ENCODE measurements at regions not wholly inside any gene's neighbourhood (a gene's known extent, or its start where the extent isn't known, plus 50 kb on each side); places are given as distances from the start of the nearest gene placed in this dataset.
"Not testable (repeated sequence)": the region's sequence is repeated elsewhere in the genome, so short reads cannot be mapped to it uniquely, and the experiment has no call there.

GRCh38 chr14:83639505-83639875 lies 1890.5 kb upstream of the FLRT2 start:
- TF ChIP-seq, protein P1, sequence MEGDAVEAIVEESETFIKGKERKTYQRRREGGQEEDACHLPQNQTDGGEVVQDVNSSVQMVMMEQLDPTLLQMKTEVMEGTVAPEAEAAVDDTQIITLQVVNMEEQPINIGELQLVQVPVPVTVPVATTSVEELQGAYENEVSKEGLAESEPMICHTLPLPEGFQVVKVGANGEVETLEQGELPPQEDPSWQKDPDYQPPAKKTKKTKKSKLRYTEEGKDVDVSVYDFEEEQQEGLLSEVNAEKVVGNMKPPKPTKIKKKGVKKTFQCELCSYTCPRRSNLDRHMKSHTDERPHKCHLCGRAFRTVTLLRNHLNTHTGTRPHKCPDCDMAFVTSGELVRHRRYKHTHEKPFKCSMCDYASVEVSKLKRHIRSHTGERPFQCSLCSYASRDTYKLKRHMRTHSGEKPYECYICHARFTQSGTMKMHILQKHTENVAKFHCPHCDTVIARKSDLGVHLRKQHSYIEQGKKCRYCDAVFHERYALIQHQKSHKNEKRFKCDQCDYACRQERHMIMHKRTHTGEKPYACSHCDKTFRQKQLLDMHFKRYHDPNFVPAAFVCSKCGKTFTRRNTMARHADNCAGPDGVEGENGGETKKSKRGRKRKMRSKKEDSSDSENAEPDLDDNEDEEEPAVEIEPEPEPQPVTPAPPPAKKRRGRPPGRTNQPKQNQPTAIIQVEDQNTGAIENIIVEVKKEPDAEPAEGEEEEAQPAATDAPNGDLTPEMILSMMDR (IDR thresholded peaks at IDR 0.05), result not testable (repeated sequence)
- TF ChIP-seq ZFX (IDR thresholded peaks at IDR 0.05; ENCODE audit: borderline replicate concordance), result not testable (repeated sequence)

All from 22Rv1 (cell line).